Lower leg skin (tissue), 4 donors: ENCODE measurements at regions not wholly inside any gene's neighbourhood (a gene's known extent, or its start where the extent isn't known, plus 50 kb on each side); places are given as distances from the start of the nearest gene placed in this dataset.

ENCODE experiments used
- DNase-seq, 2 donors: peaks; one replicate each; pipeline ENCODE4 v3.0.0-alpha.2; 2019; ENCODE audit warnings: low spot score in 2 of 2
- H3K4me3 ChIP-seq: fragments of 200-600 bp; sonication (generic); 2 replicates; pipeline ENCODE4 v1.5.1; 2017; ENCODE audit warnings: mild to moderate bottlenecking, low read depth; ENCODE audit not compliant: poor library complexity, severe bottlenecking
- CTCF ChIP-seq, 3 donors: fragments of 450-650 bp; IDR thresholded peaks; one replicate each; pipeline ENCODE4 v1.5.1; 2016; ENCODE audit warnings: antibody characterized with exemption in 3 of 3, mild to moderate bottlenecking in 3 of 3, moderate library complexity in 2 of 3
- POLR2A ChIP-seq, 2 donors: fragments of 450-650 bp; IDR thresholded peaks; one replicate each; pipeline ENCODE4 v1.6.1; 2016 to 2017; ENCODE audit warnings: antibody characterized with exemption in 2 of 2, mild to moderate bottlenecking in 1 of 2, moderate library complexity in 1 of 2
- WGBS, 2 donors: methylation state at CpG; one replicate each; pipeline ENCODE4 v1.1.5; 2018; 5-methylcytosine and 5-hydroxymethylcytosine counted together
- intact Hi-C: fragments of 100-400 bp; cut with DNase I; formaldehyde crosslinking; loops from one replicate; pipeline ENCODE4 v1.15.0; 2023; ENCODE audit warnings: low total_unique reads

GRCh38 chr2:16791496-16791895 lies 125.9 kb upstream of the CYRIA start:
- intact Hi-C loops: no loop called here
- H3K4me3 ChIP-seq: no peak overlapping the region
- WGBS, 2 donors: 90 to 100% methylated on average over 1 of the region's 1 CpG
- TF ChIP-seq CTCF (IDR thresholded peaks at IDR 0.05) (no peak), POLR2A (IDR thresholded peaks at IDR 0.05) (no peak)
- no peak for DNase-seq

GRCh38 chr2:16785149-16785548 lies 119.5 kb upstream of the CYRIA start:
- TF ChIP-seq CTCF (IDR thresholded peaks at IDR 0.05): no peak
- no peak for TF ChIP-seq POLR2A (IDR thresholded peaks at IDR 0.05)
- intact Hi-C loops: no loop called here
- DNase-seq: no peak
- H3K4me3 ChIP-seq: no peak overlapping the region
- WGBS, 2 donors: 52 to 67% methylated on average over 3 of the region's 3 CpGs

GRCh38 chr2:16784652-16785051 lies 119.0 kb upstream of the CYRIA start:
- WGBS, 2 donors: 72 to 74% methylated on average over 3 of the region's 3 CpGs
- H3K4me3 ChIP-seq: no peak overlapping the region
- TF ChIP-seq CTCF (IDR thresholded peaks at IDR 0.05) (no peak), POLR2A (IDR thresholded peaks at IDR 0.05) (no peak)
- intact Hi-C loops: no loop called here
- no peak for DNase-seq

- 89 to 90% methylated on average over 10 of the region's 10 CpGs for WGBS, 2 donors
- intact Hi-C loops: loop anchor here (10.0 kb wide), 1 partner anchor 888 kb away; no protein-coding TSS in a partner anchor
- DNase-seq: peak in 1 of 2 donors; percentile 45
- no peak for TF ChIP-seq CTCF (IDR thresholded peaks at IDR 0.05)
- TF ChIP-seq POLR2A (IDR thresholded peaks at IDR 0.05): no peak
- H3K4me3 ChIP-seq: no peak overlapping the region
Observed at GRCh38 chr2:16777123-16777870, 111.7 kb upstream of the CYRIA start.

GRCh38 chr2:16775899-16776231 lies 110.2 kb upstream of the CYRIA start:
- WGBS, 2 donors: 38 to 50% methylated on average over 1 of the region's 1 CpG

More at GRCh38 chr2:16775899-16776231, 110.2 kb upstream of the CYRIA start:
- TF ChIP-seq POLR2A (IDR thresholded peaks at IDR 0.05): no peak
- no peak for TF ChIP-seq CTCF (IDR thresholded peaks at IDR 0.05)
- H3K4me3 ChIP-seq: no peak overlapping the region
- intact Hi-C loops: loop anchor here (10.0 kb wide), 1 partner anchor 889 kb away; no protein-coding TSS in a partner anchor
- no peak for DNase-seq
